ENCODE measurements at regions not wholly inside any gene's neighbourhood (a gene's known extent, or its start where the extent isn't known, plus 50 kb on each side); places are given as distances from the start of the nearest gene placed in this dataset.

- no peak for TF ChIP-seq POLR2A (IDR thresholded peaks at IDR 0.05; ENCODE audit: control extremely low read depth in 1 of 2, low read depth in 2 of 2, low read length in 2 of 2)
- no peak for TF ChIP-seq EGR1 (IDR thresholded peaks at IDR 0.05; ENCODE audit: borderline replicate concordance, low read depth, low read length)
- TF ChIP-seq, protein P1, sequence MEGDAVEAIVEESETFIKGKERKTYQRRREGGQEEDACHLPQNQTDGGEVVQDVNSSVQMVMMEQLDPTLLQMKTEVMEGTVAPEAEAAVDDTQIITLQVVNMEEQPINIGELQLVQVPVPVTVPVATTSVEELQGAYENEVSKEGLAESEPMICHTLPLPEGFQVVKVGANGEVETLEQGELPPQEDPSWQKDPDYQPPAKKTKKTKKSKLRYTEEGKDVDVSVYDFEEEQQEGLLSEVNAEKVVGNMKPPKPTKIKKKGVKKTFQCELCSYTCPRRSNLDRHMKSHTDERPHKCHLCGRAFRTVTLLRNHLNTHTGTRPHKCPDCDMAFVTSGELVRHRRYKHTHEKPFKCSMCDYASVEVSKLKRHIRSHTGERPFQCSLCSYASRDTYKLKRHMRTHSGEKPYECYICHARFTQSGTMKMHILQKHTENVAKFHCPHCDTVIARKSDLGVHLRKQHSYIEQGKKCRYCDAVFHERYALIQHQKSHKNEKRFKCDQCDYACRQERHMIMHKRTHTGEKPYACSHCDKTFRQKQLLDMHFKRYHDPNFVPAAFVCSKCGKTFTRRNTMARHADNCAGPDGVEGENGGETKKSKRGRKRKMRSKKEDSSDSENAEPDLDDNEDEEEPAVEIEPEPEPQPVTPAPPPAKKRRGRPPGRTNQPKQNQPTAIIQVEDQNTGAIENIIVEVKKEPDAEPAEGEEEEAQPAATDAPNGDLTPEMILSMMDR (IDR thresholded peaks at IDR 0.05; ENCODE audit: control extremely low read depth in 1 of 3, insufficient read depth in 1 of 3, low read depth in 1 of 3, low read length in 3 of 3): no peak
Measured at GRCh38 chr13:22470075-22470474, 710.7 kb upstream of the SGCG start.
